HG03442 (cell line): ENCODE measurements at regions not wholly inside any gene's neighbourhood (a gene's known extent, or its start where the extent isn't known, plus 50 kb on each side); places are given as distances from the start of the nearest gene placed in this dataset.
"Not testable (repeated sequence)": the region's sequence is repeated elsewhere in the genome, so short reads cannot be mapped to it uniquely, and the experiment has no call there.

Source experiments
- ATAC-seq: cut with Tn5 transposase; IDR thresholded peaks from one replicate; pipeline ENCODE4 v1.9.1; 2021; ENCODE audit warnings: mild to moderate bottlenecking, moderate library complexity; ENCODE audit not compliant: unreplicated experiment

DNA sequence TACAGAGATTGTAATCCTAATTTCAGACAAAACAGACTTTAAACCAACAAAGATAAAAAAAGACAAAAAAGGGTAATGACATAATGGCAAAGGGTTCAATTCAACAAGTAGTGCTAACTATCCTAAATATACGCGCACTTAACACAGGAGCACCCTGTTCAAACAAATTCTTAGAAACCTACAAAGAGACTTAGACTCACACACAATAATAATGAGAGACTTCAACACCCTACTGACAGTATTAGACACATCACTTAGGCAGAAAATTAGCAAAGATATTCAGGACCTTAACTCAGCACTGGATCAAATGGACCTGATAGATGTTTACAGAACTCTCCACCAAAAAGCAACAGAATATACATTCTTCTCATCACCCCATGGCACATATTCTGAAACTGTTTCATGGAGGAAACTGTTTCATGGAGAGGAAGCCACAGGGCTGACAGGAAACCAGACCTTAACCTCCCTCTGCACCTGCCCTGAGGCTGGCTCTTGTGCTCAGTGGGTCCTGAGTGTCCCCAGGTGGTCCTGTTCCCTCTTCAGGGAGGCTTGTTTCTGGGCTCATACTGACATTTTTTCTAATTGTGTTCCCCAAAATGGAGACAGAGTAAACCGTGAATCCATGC is 54.7 kb downstream of the OR4M2 start:
- not testable (repeated sequence) for ATAC-seq

DNA sequence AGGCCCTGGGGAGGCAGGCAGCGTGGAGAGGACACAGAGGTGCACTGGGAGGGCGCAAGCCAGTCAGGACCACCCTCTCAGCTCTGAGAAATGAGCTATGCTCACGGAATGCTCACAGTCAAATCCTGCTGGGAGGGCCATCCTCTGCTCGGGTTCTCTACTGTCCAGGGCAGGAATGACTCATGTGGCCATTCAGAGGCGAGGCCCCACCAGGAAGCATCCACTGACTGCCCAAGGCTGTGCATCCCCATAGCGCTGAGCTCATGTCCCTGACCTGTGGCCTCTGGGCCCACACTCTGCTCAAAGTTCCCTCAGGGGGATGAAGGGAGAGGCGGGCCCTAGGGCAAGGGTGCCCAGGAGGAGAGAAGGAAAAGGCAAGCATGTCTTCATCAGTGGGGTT is 57.2 kb downstream of the OR4M2 start:
- ATAC-seq = not testable (repeated sequence)

DNA sequence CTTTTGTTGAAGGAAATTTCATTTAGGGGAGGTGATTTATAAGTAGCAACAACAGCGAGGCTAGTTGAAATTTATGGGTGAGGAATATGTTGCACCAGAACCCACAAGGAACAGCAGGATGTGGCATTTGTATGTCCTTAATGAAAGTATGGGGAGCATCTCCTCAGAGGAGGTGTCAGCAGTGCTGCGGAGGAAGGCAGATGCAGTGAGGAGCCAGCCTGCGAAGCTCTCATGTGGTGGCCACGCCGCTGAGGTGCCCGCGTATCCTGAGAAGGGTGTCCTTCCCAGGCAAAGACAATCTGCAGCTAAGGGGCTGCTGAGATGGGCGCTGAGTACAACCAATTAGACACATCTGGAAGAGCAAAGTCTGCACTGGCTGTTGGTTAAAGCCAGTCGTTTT is 60.8 kb downstream of the OR4M2 start:
- not testable (repeated sequence) for ATAC-seq

DNA sequence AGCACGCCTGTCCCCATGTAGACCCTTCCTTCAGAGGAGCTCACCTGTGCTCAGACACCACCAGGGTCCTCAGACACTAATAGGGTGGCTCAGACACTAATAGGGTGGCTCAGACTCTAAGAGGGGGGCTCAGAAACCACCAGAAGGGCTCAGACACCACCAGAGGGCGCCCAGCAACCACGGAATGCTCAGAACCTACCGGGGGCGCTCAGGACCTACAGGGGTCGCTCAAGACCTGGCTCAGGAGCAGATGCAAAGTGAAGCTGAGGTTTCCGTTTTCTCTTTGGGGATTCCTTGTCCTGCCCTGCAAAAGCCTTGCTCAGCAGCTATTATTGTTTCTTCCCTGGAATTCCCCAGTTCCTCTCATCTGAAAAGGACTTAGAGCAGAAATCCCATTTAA is 67.8 kb downstream of the OR4M2 start:
- peak; percentile 91 for ATAC-seq

DNA sequence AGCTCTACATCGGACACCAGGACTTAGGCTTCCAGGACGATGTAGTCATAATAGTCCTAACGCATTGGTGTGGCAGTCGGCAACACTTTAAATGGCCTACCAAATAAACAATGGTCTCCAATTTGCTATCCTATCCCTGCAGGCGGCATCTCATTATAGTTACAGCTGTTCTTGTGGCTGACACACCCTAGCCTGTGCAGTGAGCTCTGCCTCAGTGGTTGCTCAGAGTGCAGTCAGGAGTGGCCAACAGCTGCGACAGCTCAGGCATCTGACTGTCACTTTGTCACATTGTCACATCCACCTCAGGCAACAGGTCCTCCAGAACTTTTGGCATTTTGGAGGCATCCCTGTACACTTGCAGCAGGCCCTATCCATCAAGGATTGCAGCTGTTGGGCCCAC is 77.9 kb downstream of the OR4M2 start:
- ATAC-seq = not testable (repeated sequence)

DNA sequence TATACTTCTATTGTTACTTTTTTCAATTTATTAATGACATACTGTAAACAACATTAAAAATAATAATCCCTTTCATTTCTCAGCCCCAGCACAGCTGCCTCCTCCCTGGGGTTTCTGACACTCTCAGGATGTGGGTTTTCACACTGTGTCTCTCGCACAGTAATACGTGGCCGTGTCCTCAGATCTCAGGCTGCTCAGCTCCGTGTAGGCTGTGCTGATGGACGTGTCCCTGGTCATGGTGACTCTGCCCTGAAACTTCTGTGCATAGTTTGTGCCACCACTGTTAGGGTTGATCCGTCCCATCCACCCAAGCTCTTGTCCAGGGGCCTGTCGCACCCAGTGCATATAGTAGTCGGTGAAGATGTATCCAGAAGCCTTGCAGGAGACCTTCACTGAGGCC is 80.0 kb downstream of the OR4M2 start:
- ATAC-seq = peak; percentile 24

GRCh38 chr15:22160741-22161140 is 80.4 kb downstream of the OR4M2 start:
- ATAC-seq = peak; percentile 65

DNA sequence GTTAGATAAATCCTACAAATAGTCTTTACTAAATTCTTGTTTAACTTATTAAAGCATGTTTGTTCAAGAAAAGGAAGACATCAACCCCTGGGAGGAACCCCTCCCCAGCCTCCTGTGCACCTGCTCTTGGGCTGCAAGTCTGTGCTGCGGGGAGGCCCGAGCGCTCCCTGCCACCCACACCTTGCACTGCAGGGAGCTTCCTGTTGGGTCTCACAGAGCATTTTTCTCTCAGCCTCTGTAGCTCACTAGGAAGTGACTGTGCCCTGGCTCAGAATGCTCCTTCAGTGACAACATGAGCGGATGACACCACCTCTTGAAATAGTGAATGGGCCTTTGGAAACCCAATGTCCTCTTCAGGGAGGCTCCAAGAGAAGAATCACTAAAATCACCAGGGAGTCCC is 81.1 kb downstream of the OR4M2 start:
- ATAC-seq = peak; percentile 72

GRCh38 chr15:22163715-22164114 is 83.4 kb downstream of the OR4M2 start:
- not testable (repeated sequence) for ATAC-seq

- not testable (repeated sequence) for ATAC-seq
These were observed 87.2 kb downstream of the OR4M2 start for GRCh38 chr15:22167521-22167920.

- peak; percentile 69 for ATAC-seq
These were observed 93.0 kb downstream of the OR4M2 start for GRCh38 chr15:22173029-22173998.

DNA sequence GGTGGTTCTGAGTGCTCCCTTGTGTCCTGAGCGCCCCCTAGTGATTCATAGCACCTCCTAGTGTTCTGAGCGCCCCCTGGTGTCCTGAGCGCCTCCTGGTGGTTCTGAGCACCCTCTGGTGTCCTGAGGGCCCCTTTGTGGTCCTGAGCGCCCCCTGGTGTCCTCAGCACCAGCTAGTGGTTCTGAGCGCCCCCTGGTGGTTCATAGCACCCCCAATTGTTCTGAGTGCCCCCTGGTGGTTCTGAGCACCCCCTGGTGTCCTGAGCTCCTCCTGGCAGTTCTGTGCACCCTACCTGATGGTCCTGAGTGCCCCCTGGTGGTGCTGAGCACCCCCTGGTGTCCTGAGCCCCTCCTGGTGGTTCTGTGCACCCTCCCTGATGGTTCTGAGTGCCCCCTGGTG is 93.8 kb downstream of the OR4M2 start:
- peak; percentile 62 for ATAC-seq

DNA sequence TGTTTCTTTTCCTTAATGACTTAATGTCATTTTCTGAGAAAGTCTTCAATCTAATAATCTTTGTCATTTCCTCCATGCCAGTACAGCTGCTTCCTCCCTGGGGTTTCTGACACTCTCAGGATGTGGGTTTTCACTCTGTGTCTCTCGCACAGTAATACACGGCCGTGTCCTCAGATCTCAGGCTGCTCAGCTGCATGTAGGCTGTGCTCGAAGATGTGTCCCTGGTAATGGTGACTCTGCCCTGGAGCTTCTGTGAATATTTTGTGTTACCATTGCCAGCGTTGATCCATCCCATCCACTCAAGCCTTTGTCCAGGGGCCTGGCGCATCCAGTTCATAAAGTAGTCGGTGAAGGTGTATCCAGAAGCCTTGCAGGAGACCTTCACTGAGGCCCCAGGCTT is 97.6 kb downstream of the OR4M2 start:
- not testable (repeated sequence) for ATAC-seq

DNA sequence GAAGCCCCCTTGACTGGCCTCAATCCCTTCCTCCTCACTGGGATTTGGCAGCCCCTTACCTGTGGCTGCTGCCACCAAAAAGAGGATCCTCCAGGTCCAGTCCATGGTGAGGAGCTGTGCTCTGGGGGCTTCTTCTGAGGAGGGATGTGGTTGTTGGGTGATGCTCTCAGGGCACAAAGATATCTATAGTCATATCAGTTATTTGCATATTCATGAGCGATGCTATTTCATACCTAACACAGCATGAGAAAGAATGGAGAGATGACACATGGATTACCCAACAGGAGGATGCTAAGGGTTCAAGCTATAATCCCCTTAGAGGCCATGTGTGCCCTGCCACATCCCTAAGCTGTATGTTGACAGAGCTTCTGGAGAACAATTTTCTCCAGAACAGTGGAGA is 98.1 kb downstream of the OR4M2 start:
- not testable (repeated sequence) for ATAC-seq

DNA sequence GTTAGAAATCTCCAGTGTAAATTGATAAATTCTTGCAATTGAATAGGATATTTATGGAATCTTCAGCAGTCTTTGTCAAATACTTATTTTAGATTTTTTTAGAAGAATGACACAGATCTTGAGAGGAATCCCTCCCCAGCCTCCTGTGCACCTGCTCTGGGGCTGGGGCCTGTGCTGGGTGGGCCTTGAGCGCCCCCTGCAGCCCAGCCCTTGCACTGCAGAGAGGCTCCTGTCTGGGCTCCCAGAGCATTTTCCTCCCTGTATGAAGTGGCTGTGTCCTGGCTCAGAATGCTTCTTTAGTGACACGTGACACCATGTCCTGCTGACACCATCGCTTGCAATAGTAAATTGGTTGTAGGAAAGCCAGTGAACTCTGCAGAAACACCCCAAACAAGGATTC is 98.7 kb downstream of the OR4M2 start:
- ATAC-seq = not testable (repeated sequence)

DNA sequence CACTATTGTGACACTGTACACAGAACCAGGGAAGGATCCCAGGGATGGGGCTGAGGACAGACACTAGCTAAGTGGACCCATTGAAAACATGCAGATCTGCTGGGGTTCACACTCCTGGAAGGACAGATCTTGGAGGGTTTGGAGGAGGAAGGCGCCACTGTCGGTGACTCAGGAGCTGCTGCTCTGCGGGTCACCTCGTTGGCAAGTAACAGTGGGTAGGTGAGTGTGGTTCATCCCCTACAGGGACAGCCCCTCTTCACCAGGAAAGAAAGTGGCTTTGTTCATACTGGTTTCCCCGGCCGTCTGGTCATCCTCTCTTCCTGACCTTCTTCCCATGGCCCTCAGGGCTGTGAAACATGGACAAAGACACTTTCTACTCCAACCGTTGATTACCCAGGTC is 100.3 kb downstream of the OR4M2 start:
- not testable (repeated sequence) for ATAC-seq

DNA sequence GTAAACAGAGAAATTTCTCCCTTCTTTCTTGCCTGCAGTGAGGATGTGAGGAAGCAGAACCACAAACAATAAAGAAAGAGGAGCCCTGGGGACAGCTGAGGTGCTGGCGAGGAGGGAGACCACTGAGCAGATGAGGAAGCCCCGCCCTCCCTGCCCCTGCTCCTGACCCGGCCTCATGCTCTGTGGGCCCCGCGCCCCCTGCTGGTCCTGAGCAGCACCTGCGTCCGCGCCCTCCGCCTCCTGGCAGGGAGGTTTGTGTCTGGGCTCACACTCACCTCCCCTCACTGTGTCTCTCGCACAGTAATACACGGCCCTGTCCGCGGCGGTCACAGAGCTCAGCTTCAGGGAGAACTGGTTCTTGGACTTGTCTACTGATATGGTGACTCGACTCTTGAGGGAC is 104.4 kb downstream of the OR4M2 start:
- ATAC-seq = not testable (repeated sequence)

DNA sequence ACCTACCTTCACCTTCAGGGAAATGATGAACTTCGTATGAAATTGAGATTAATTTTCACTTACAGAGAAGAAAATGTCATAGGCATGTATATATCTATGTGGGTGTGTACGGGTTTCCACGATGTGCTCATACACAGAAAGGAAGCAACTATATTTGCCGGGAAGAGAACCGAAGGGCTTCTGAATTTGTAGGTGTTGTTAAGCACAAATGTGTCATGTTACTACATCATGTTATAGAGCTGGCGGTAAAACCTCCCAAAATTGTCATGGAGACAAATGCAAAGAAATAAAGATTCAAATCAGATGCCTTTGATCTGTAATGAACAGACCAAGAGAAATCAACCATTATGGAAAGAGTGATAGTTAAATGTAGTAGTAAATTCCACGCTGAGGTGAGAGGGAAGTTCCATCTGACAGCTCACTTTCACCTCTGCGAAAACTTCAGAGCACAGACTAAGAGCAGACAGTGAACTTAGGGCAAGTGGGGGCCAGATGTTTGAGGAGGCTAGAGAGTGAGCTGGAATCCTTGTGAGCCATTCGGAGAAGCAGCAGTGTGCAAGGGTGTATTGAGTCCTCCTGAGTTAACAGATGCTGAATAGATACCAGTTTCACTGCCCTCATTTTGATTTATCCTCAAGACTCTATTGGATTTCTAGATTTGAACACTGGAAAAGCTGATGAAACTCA is 106.7 kb downstream of the OR4M2 start:
- ATAC-seq = not testable (repeated sequence)

- not testable (repeated sequence) for ATAC-seq
These were observed 111.5 kb downstream of the OR4M2 start for GRCh38 chr15:22191818-22192217.

DNA sequence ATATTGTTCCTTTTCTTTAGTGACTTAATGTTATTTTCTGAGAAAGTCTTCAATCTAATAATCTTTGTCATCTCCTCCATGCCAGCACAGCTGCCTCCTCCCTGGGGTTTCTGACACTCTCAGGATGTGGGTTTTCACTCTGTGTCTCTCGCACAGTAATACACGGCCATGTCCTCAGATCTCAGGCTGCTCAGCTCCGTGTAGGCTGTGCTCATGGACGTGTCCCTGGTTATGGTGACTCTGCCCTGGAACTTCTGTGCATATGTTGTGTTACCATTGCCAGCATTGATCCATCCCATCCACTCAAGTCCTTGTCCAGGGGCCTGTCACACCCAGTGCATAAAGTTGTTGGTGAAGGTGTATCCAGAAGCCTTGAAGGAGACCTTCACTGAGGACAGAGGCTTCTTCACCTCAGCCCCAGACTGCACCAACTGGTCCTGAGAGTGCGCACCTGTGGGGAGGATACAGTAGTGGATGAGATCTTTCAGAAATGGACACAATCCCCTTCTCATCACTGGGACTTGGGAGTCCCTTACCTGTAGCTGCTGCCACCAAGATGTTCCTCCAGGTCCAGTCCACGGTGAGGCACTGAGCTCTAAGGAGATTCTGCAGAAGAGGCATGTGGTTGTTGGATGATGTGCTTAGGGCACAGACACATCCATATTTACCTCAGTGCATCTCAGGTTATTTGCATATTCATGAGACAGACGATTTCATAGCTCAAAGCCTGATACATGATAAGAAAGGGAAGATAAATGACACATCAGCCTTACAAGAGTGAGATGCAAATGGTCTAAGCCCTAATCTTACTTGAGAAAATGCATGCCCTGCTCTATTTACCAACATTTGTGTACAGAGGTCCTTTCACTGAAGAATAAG is 114.7 kb downstream of the OR4M2 start:
- not testable (repeated sequence) for ATAC-seq
